HepG2 (cell line): ENCODE measurements at regions not wholly inside any gene's neighbourhood (a gene's known extent, or its start where the extent isn't known, plus 50 kb on each side); places are given as distances from the start of the nearest gene placed in this dataset.

Experiments used
- ATAC-seq: fragments of 200-7000 bp; cut with Tn5 transposase; 3 replicates; pipeline ENCODE4 v1.9.1; 2020; ENCODE audit warnings: mild to moderate bottlenecking, moderate library complexity
- BruUV-seq: library from RNA; stranded (reverse); fragments of 400-500 nt; replicated peaks from 2 replicates; lab custom pipeline; 2021; lab: Mats Ljungman, UMichigan
- CTCF ChIA-PET: fragments of 300-600 bp; formaldehyde crosslinking; extraction: SDS; loops from one replicate; lab custom pipeline; 2021; ENCODE audit warnings: low total read pairs, inconsistent platforms, low intra/inter-chr PET ratio; lab: Yijun Ruan, JAX
- POLR2A ChIA-PET: fragments of 350-600 bp; sonication (Branson Sonifier 250); formaldehyde crosslinking; loops from one replicate; lab custom pipeline; 2020; ENCODE audit warnings: antibody characterized with exemption, inconsistent platforms; lab: Yijun Ruan, JAX
- DNase-seq: peaks from one replicate; pipeline ENCODE4 v3.0.0-alpha.2; 2015; ENCODE audit warnings: low spot score
- FAIRE-seq: peaks from 3 replicates; lab custom pipeline; 2011; peaks lifted over from hg19 to GRCh38; lab: Jason Lieb, UNC
- H2AFZ ChIP-seq: one replicate; pipeline ENCODE4 v1.6.1; 2011; ENCODE audit warnings: low read length, inconsistent platforms
- H3K27ac ChIP-seq: fragments of 300-600 bp; 3 replicates; pipeline ENCODE4 v1.8.0; 2011; ENCODE audit warnings: mixed run types, mild to moderate bottlenecking, mixed read lengths, low read length, inconsistent platforms; ENCODE audit not compliant: insufficient read depth; ENCODE audit errors: extremely low read length
- H3K27me3 ChIP-seq, 2 experiments: fragments of 200-600 bp in 1 of 2; 2 replicates in 1 of 2; 3 replicates in 1 of 2; pipeline versions ENCODE4 v1.6.0 to v1.8.0; 2011; ENCODE audit warnings: low read length in 2 of 2, mild to moderate bottlenecking in 2 of 2, moderate library complexity in 2 of 2, inconsistent platforms in 1 of 2; ENCODE audit not compliant: insufficient read depth in 2 of 2, control insufficient read depth in 1 of 2
- H3K36me3 ChIP-seq, 2 experiments: fragments of 200-600 bp in 1 of 2; replicated peaks in 1 of 2; 2 replicates in 1 of 2; 3 replicates in 1 of 2; pipeline versions ENCODE4 v1.5.1 to v1.8.0; 2011; ENCODE audit warnings: low read length in 2 of 2, inconsistent platforms in 1 of 2; ENCODE audit not compliant: insufficient read depth in 2 of 2, control insufficient read depth in 1 of 2
- H3K4me1 ChIP-seq: 2 replicates; pipeline ENCODE4 v1.5.1; 2012; ENCODE audit warnings: low read length, inconsistent platforms; ENCODE audit not compliant: insufficient read depth
- H3K4me2 ChIP-seq: 2 replicates; pipeline ENCODE4 v1.6.0; 2011; ENCODE audit warnings: low read depth, low read length, inconsistent platforms
- H3K4me3 ChIP-seq, 3 experiments: fragments of 200-600 bp in 1 of 3; sonication (generic), shearing (Covaris generic) in 1 of 3; replicated peaks in 1 of 3; 2 replicates each; pipeline ENCODE4 v1.5.1; 2011 to 2016; ENCODE audit warnings: low read length in 3 of 3, inconsistent platforms in 2 of 3, low read depth in 2 of 3, mild to moderate bottlenecking in 2 of 3, control low read depth in 1 of 3, mixed read lengths in 1 of 3; ENCODE audit not compliant: insufficient read depth in 1 of 3
- H3K79me2 ChIP-seq: one replicate; pipeline ENCODE4 v1.6.1; 2011; ENCODE audit warnings: low read length, inconsistent platforms; ENCODE audit not compliant: insufficient read depth
- H3K9ac ChIP-seq: 2 replicates; pipeline ENCODE4 v1.6.0; 2011; ENCODE audit warnings: mild to moderate bottlenecking, low read depth, low read length, inconsistent platforms; ENCODE audit not compliant: insufficient read depth
- H3K9me3 ChIP-seq: 2 replicates; pipeline ENCODE4 v1.5.1; 2012; ENCODE audit warnings: mild to moderate bottlenecking, low read length
- H4K20me1 ChIP-seq: 2 replicates; pipeline ENCODE4 v1.6.0; 2011; ENCODE audit warnings: inconsistent platforms, mild to moderate bottlenecking, low read length, moderate library complexity; ENCODE audit not compliant: insufficient read depth
- ISX ChIP-seq: sonication (generic); formaldehyde crosslinking; conservative IDR thresholded peaks from 2 replicates; pipeline ENCODE4 v1.5.0; 2020; ENCODE audit warnings: missing genetic modification reagents
- KLF15 ChIP-seq: sonication (generic); formaldehyde crosslinking; IDR thresholded peaks from 2 replicates; pipeline ENCODE4 v1.8.1; 2023; ENCODE audit warnings: borderline replicate concordance, mild to moderate bottlenecking, inconsistent platforms, missing genetic modification reagents, mixed read lengths
- MED1 ChIP-seq: sonication (generic); formaldehyde crosslinking; IDR thresholded peaks from 2 replicates; pipeline ENCODE4 v1.4.0; 2020; ENCODE audit warnings: missing genetic modification reagents
- NFE2L2 ChIP-seq: fragments of 150-350 bp; IDR thresholded peaks from 2 replicates; pipeline ENCODE4 v1.6.1; 2014; ENCODE audit warnings: low read length
- PBX3 ChIP-seq: sonication (generic); formaldehyde crosslinking; IDR thresholded peaks from 2 replicates; pipeline ENCODE4 v1.8.1; 2023; ENCODE audit warnings: missing genetic modification reagents, inconsistent platforms, borderline replicate concordance
- ZBTB4 ChIP-seq: sonication (generic); formaldehyde crosslinking; IDR thresholded peaks from 2 replicates; pipeline ENCODE4 v1.4.0; 2020; ENCODE audit warnings: missing genetic modification reagents, mild to moderate bottlenecking, borderline replicate concordance
- ZNF124 ChIP-seq: sonication (generic); formaldehyde crosslinking; IDR thresholded peaks from 2 replicates; pipeline ENCODE4 v1.4.0; 2020; ENCODE audit warnings: missing genetic modification reagents
- ZNF3 ChIP-seq: IDR thresholded peaks from 2 replicates; pipeline ENCODE4 v1.7.0; 2017; ENCODE audit warnings: inconsistent platforms
- ZNF775 ChIP-seq: sonication (generic); formaldehyde crosslinking; IDR thresholded peaks from 2 replicates; pipeline ENCODE4 v1.4.0; 2020; ENCODE audit warnings: missing genetic modification reagents, mild to moderate bottlenecking, moderate library complexity, borderline replicate concordance
- WGBS: methylation state at CpG from one replicate; pipeline ENCODE4 v1.1.6; 2017; ENCODE audit warnings: low lambda C conversion rate; 5-methylcytosine and 5-hydroxymethylcytosine counted together
- in situ Hi-C: cut with HindIII; loops from 2 replicates; pipeline ENCODE4 v1.10.0; 2017; ENCODE audit warnings: low pct_unique_long_range_greater_than_20kb; ENCODE audit not compliant: extremely low pct_ligation_motif_present
- intact Hi-C: fragments of 100-400 bp; cut with micrococcal nuclease; formaldehyde crosslinking; loops from one replicate; pipeline ENCODE4 v1.10.0; 2022; ENCODE audit not compliant: unreplicated experiment
- TF ChIP-seq, protein P1 (sequence below): sonication (generic); formaldehyde crosslinking; IDR thresholded peaks from 2 replicates; pipeline ENCODE4 v1.5.0; 2020; ENCODE audit warnings: missing genetic modification reagents
- TF ChIP-seq, protein P2 (sequence below): sonication (generic); formaldehyde crosslinking; IDR thresholded peaks from 2 replicates; pipeline ENCODE4 v1.8.0; 2022; ENCODE audit warnings: mild to moderate bottlenecking, missing genetic modification reagents, moderate library complexity
- TF ChIP-seq, protein P3 (sequence below): sonication (generic); formaldehyde crosslinking; IDR thresholded peaks from 2 replicates; pipeline ENCODE4 v1.9.0; 2022; ENCODE audit warnings: missing genetic modification reagents, mild to moderate bottlenecking, borderline replicate concordance
- TF ChIP-seq, protein P4 (sequence below): sonication (generic); formaldehyde crosslinking; IDR thresholded peaks from 2 replicates; pipeline ENCODE4 v1.5.0; 2020; ENCODE audit warnings: mild to moderate bottlenecking, missing genetic modification reagents

- no peaks in the 10 kb centered on the region for H3K79me2 ChIP-seq
- ATAC-seq (no peak), FAIRE-seq (no peak), DNase-seq (no peak)
- H3K9me3 ChIP-seq = no peaks in the 10 kb centered on the region
- H3K4me2 ChIP-seq = no peak overlapping the region
- CTCF ChIA-PET = no interaction called here
- no peaks in the 10 kb centered on the region for H3K4me1 ChIP-seq
- TF ChIP-seq ZNF775 (CRISPR knock-in tag) (no peak), PBX3 (CRISPR knock-in tag) (no peak), ZBTB4 (no peak), NFE2L2 (no peak), KLF15 (CRISPR knock-in tag) (no peak), ISX (CRISPR knock-in tag) (no peak), ZNF124 (no peak), MED1 (CRISPR knock-in tag) (no peak), ZNF3 (CRISPR knock-in tag) (no peak)
- TF ChIP-seq, protein P1, sequence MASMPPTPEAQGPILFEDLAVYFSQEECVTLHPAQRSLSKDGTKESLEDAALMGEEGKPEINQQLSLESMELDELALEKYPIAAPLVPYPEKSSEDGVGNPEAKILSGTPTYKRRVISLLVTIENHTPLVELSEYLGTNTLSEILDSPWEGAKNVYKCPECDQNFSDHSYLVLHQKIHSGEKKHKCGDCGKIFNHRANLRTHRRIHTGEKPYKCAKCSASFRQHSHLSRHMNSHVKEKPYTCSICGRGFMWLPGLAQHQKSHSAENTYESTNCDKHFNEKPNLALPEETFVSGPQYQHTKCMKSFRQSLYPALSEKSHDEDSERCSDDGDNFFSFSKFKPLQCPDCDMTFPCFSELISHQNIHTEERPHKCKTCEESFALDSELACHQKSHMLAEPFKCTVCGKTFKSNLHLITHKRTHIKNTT = no peak
- TF ChIP-seq, protein P2, sequence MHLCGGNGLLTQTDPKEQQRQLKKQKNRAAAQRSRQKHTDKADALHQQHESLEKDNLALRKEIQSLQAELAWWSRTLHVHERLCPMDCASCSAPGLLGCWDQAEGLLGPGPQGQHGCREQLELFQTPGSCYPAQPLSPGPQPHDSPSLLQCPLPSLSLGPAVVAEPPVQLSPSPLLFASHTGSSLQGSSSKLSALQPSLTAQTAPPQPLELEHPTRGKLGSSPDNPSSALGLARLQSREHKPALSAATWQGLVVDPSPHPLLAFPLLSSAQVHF (CRISPR knock-in tag) = no peak
- TF ChIP-seq, protein P3, sequence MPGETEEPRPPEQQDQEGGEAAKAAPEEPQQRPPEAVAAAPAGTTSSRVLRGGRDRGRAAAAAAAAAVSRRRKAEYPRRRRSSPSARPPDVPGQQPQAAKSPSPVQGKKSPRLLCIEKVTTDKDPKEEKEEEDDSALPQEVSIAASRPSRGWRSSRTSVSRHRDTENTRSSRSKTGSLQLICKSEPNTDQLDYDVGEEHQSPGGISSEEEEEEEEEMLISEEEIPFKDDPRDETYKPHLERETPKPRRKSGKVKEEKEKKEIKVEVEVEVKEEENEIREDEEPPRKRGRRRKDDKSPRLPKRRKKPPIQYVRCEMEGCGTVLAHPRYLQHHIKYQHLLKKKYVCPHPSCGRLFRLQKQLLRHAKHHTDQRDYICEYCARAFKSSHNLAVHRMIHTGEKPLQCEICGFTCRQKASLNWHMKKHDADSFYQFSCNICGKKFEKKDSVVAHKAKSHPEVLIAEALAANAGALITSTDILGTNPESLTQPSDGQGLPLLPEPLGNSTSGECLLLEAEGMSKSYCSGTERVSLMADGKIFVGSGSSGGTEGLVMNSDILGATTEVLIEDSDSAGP (CRISPR knock-in tag) = no peak
- TF ChIP-seq, protein P4, sequence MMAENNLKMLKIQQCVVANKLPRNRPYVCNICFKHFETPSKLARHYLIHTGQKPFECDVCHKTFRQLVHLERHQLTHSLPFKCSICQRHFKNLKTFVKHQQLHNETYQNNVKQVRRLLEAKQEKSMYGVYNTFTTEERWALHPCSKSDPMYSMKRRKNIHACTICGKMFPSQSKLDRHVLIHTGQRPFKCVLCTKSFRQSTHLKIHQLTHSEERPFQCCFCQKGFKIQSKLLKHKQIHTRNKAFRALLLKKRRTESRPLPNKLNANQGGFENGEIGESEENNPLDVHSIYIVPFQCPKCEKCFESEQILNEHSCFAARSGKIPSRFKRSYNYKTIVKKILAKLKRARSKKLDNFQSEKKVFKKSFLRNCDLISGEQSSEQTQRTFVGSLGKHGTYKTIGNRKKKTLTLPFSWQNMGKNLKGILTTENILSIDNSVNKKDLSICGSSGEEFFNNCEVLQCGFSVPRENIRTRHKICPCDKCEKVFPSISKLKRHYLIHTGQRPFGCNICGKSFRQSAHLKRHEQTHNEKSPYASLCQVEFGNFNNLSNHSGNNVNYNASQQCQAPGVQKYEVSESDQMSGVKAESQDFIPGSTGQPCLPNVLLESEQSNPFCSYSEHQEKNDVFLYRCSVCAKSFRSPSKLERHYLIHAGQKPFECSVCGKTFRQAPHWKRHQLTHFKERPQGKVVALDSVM (CRISPR knock-in tag) = no peak
- WGBS = 0% methylated on average over 1 of the region's 1 CpG
- no peak overlapping the region for H3K4me3 ChIP-seq
- intact Hi-C loops (no loop called here), in situ Hi-C loops (no loop called here)
- no peak overlapping the region for H3K27ac ChIP-seq
- H3K9ac ChIP-seq = no peak overlapping the region
- POLR2A ChIA-PET = no interaction called here
- H4K20me1 ChIP-seq = no peaks in the 10 kb centered on the region
- no peak overlapping the region for H2AFZ ChIP-seq
- no peaks in the 10 kb centered on the region for H3K36me3 ChIP-seq
- BruUV-seq = no TSS peak
- H3K27me3 ChIP-seq = peaks cover 0 to 13% of the 10 kb centered on the region in 2 experiments; a peak in 2 of 5 replicates
These were observed 156.2 kb downstream of the ADAMTS15 start for GRCh38 chr11:130604606-130605005.
